ENCODE measurements at regions not wholly inside any gene's neighbourhood (a gene's known extent, or its start where the extent isn't known, plus 50 kb on each side); places are given as distances from the start of the nearest gene placed in this dataset.

DNA sequence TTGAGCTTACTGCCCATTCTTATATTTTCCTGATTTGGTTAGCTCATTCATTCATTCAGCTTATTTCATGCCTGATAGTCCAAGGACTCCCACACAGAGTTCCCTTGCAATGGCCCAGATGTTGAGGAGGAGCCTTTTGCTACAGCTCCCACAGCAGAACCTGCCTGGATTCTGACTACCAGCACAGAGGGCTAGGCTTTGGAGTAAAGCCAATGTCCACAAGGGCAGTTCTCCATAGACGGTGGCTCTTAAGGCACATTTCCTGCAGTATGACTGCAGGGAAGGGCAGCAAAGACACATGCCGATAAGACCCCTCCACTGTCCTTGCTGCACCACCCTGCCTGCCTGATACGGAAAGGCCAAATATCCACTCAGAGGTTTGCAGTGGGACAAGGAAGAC, 112.3 kb upstream of the SYNDIG1 start:
- TF ChIP-seq, protein P1, sequence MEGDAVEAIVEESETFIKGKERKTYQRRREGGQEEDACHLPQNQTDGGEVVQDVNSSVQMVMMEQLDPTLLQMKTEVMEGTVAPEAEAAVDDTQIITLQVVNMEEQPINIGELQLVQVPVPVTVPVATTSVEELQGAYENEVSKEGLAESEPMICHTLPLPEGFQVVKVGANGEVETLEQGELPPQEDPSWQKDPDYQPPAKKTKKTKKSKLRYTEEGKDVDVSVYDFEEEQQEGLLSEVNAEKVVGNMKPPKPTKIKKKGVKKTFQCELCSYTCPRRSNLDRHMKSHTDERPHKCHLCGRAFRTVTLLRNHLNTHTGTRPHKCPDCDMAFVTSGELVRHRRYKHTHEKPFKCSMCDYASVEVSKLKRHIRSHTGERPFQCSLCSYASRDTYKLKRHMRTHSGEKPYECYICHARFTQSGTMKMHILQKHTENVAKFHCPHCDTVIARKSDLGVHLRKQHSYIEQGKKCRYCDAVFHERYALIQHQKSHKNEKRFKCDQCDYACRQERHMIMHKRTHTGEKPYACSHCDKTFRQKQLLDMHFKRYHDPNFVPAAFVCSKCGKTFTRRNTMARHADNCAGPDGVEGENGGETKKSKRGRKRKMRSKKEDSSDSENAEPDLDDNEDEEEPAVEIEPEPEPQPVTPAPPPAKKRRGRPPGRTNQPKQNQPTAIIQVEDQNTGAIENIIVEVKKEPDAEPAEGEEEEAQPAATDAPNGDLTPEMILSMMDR (IDR thresholded peaks at IDR 0.05; ENCODE audit: low read depth, low read length, missing input control) = no peak
- TF ChIP-seq JUND (IDR thresholded peaks at IDR 0.05) (no peak), FOXA1 (IDR thresholded peaks at IDR 0.05) (no peak), GABPA (IDR thresholded peaks at IDR 0.05 in 1 of 2, conservative IDR thresholded peaks at IDR 0.05 in 1 of 2) (no peak), RXRA (IDR thresholded peaks at IDR 0.05) (no peak), HNF4G (IDR thresholded peaks at IDR 0.05) (no peak), SP1 (IDR thresholded peaks at IDR 0.05) (no peak), RAD21 (IDR thresholded peaks at IDR 0.05) (no peak), TAF1 (conservative IDR thresholded peaks at IDR 0.05) (no peak), FOXA2 (IDR thresholded peaks at IDR 0.05) (no peak), EGR1 (IDR thresholded peaks at IDR 0.05; ENCODE audit: low read depth in 2 of 2) (no peak)
- TF ChIP-seq, protein P2, sequence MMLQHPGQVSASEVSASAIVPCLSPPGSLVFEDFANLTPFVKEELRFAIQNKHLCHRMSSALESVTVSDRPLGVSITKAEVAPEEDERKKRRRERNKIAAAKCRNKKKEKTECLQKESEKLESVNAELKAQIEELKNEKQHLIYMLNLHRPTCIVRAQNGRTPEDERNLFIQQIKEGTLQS (IDR thresholded peaks at IDR 0.05) = no peak
- TF ChIP-seq, protein P3, sequence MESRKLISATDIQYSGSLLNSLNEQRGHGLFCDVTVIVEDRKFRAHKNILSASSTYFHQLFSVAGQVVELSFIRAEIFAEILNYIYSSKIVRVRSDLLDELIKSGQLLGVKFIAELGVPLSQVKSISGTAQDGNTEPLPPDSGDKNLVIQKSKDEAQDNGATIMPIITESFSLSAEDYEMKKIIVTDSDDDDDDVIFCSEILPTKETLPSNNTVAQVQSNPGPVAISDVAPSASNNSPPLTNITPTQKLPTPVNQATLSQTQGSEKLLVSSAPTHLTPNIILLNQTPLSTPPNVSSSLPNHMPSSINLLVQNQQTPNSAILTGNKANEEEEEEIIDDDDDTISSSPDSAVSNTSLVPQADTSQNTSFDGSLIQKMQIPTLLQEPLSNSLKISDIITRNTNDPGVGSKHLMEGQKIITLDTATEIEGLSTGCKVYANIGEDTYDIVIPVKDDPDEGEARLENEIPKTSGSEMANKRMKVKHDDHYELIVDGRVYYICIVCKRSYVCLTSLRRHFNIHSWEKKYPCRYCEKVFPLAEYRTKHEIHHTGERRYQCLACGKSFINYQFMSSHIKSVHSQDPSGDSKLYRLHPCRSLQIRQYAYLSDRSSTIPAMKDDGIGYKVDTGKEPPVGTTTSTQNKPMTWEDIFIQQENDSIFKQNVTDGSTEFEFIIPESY (IDR thresholded peaks at IDR 0.05) = no peak
